ENCODE measurements at regions not wholly inside any gene's neighbourhood (a gene's known extent, or its start where the extent isn't known, plus 50 kb on each side); places are given as distances from the start of the nearest gene placed in this dataset.

- TF ChIP-seq TCF7L2 (IDR thresholded peaks at IDR 0.05; ENCODE audit: borderline replicate concordance, low read depth, low read length) (no peak), ZBTB49 (tag by site-specific recombination; IDR thresholded peaks at IDR 0.05; ENCODE audit: low read depth) (no peak), ZBTB8A (tag by site-specific recombination; IDR thresholded peaks at IDR 0.05) (no peak), CTCF (tag by site-specific recombination; IDR thresholded peaks at IDR 0.05) (no peak), ZNF776 (tag by site-specific recombination; IDR thresholded peaks at IDR 0.05; ENCODE audit: borderline replicate concordance) (no peak), YY1 (tag by site-specific recombination; IDR thresholded peaks at IDR 0.05) (no peak), REST (tag by site-specific recombination; IDR thresholded peaks at IDR 0.05) (no peak), ELK4 (IDR thresholded peaks at IDR 0.05; ENCODE audit: borderline replicate concordance, low read depth, low read length) (no peak), HOXA7 (CRISPR knock-in tag; IDR thresholded peaks at IDR 0.05; ENCODE audit: borderline replicate concordance) (no peak), ZNF350 (tag by site-specific recombination; IDR thresholded peaks at IDR 0.05) (no peak), ZBTB26 (tag by site-specific recombination; optimal IDR thresholded peaks at IDR 0.05) (no peak), RBAK (tag by site-specific recombination; IDR thresholded peaks at IDR 0.05) (no peak), KLF16 (tag by site-specific recombination; IDR thresholded peaks at IDR 0.05) (no peak)
These were observed 294.4 kb downstream of the NPIPA8 start for GRCh38 chr16:18041864-18042834.
